ENCODE measurements at regions not wholly inside any gene's neighbourhood (a gene's known extent, or its start where the extent isn't known, plus 50 kb on each side); places are given as distances from the start of the nearest gene placed in this dataset.

DNA sequence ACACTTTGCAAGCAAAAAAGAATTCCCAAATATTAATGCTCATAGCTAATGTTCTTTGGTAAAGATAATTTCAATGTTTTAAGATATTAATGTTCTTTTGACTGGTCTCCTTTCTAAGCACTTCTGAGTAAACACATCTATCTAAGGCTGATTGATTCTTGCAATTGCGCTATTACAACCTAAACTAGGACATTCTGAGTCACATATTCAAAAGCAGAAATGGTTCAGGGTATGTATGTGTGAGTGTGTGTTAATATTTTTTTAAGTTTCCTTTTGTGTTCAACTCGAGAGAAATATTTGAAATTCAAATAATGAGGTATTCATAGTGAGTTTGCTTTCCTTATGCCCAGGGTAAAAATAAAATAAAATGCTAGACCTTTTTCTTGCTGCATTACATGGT, 203.6 kb upstream of the GRIK3 start:
- H3K4me1 ChIP-seq (ENCODE audit: control insufficient read depth, insufficient read depth, low read length) = no peaks in the 10 kb centered on the region
- no peak overlapping the region for H3K4me3 ChIP-seq (ENCODE audit: low read length)
- no peak overlapping the region for H3K27ac ChIP-seq (ENCODE audit: low read length)
- DNase-seq = no peak
- 33% methylated on average over 1 of the region's 2 CpGs for WGBS (ENCODE audit: insufficient coverage, low lambda C conversion rate)
- no peaks in the 10 kb centered on the region for H3K36me3 ChIP-seq (ENCODE audit: control insufficient read depth, insufficient read depth, low read length)
- H3K9me3 ChIP-seq (ENCODE audit: control insufficient read depth, low read depth, low read length) = no peaks in the 10 kb centered on the region
- no peaks in the 10 kb centered on the region for H3K27me3 ChIP-seq (ENCODE audit: control insufficient read depth, insufficient read depth, low read length)

DNA sequence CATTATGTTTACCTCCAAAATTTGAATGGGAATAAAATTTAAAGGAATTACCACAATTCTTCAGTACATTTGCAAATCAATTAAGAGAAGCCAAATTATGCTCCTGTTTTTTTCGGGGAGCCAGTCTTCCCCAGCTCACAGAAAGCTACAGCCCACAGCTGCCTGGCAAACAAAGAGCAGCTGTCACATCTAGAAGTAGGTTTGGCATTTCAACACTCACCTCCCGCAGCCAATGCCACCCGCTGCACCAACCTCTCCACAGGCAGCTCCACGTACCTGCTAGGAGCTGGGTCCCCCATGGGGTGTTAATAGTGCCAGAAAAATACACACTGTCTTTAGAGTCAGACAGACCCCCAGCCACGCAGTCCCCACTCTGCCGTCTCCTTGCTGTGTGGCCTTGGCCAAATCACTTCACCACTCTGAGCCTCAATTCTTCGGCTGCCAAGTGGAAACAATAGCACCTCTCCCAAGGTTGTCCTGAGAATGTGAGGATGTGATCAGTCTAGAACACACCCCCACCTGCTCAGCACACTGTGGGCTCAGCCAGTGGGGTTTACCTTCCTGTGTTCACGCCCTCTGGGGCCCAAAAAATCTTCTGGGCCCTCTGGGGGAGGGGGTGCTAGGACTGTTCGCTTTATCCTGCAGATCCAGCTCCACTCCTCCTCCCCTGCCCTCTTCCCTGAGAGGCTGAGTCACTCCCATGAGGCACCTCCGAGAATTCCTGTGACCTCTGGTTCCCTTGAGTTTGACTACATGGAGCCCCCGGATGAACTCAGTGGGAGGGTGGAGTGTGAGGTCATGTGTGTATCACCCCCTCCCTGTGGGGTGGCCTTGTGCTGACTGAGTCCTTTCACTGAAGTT, 204.3 kb upstream of the GRIK3 start:
- no peaks in the 10 kb centered on the region for H3K36me3 ChIP-seq (ENCODE audit: control insufficient read depth, insufficient read depth, low read length)
- no peaks in the 10 kb centered on the region for H3K9me3 ChIP-seq (ENCODE audit: control insufficient read depth, low read depth, low read length)
- no peak overlapping the region for H3K27ac ChIP-seq (ENCODE audit: low read length)
- H3K27me3 ChIP-seq (ENCODE audit: control insufficient read depth, insufficient read depth, low read length) = no peaks in the 10 kb centered on the region
- no CpG with 5 or more reads among the region's 11 CpGs for WGBS (ENCODE audit: insufficient coverage, low lambda C conversion rate)
- no peak for DNase-seq
- H3K4me1 ChIP-seq (ENCODE audit: control insufficient read depth, insufficient read depth, low read length) = no peaks in the 10 kb centered on the region
- no peak overlapping the region for H3K4me3 ChIP-seq (ENCODE audit: low read length)

DNA sequence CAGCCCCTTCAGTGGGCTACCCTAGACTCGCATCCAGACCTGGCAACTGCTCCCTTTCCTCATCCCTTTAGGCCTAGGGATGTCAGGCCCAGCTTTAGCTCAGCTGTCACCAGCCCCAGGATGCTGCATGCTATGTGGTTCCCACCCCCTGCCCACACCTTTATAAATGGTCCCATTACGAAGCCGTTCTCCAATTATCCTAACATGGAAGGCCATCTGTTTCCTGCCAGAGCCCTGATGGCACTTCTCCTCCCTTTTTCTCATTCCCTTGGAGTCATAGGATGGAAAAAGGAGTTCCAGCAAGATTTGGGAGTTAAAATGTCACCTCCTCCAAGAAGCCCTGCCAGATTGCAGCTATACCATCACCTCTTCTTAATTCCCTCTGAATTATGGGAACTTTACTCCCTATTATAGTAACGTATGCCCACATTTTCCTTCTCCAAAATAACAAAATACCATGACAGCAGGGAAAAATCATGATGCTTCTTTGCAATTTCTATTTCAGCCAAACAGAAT, 205.0 kb upstream of the GRIK3 start:
- Histone ChIP-seq H3K27ac (ENCODE audit: low read length) (no peak overlapping the region), H3K4me1 (ENCODE audit: control insufficient read depth, insufficient read depth, low read length) (no peaks in the 10 kb centered on the region), H3K4me3 (ENCODE audit: low read length) (no peak overlapping the region), H3K36me3 (ENCODE audit: control insufficient read depth, insufficient read depth, low read length) (no peaks in the 10 kb centered on the region), H3K9me3 (ENCODE audit: control insufficient read depth, low read depth, low read length) (no peaks in the 10 kb centered on the region), H3K27me3 (ENCODE audit: control insufficient read depth, insufficient read depth, low read length) (no peaks in the 10 kb centered on the region)
- no CpG with 5 or more reads among the region's 4 CpGs for WGBS (ENCODE audit: insufficient coverage, low lambda C conversion rate)
- no peak for DNase-seq

DNA sequence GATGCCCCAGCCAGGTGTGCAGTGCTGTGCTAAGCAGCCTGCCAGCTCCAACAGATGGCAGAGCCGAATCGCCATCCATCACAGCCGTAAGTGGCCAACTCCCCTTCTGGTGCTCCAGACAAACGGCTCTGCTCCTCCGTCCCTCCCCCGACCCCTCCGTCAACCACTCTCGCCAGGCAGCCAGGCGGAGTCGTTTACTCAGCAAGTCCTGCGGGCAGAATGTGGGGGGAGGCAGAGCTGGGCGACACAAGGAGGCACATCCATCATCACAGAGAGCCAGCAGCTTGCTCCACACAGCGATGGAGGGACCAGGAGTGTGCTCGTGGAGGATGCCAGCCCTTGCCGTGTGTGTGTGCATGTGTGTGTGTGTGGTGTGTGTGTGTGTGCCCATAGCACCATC, 206.6 kb upstream of the GRIK3 start:
- no peaks in the 10 kb centered on the region for H3K4me1 ChIP-seq (ENCODE audit: control insufficient read depth, insufficient read depth, low read length)
- DNase-seq = no peak
- H3K36me3 ChIP-seq (ENCODE audit: control insufficient read depth, insufficient read depth, low read length) = no peaks in the 10 kb centered on the region
- no peaks in the 10 kb centered on the region for H3K9me3 ChIP-seq (ENCODE audit: control insufficient read depth, low read depth, low read length)
- no CpG with 5 or more reads among the region's 15 CpGs for WGBS (ENCODE audit: insufficient coverage, low lambda C conversion rate)
- H3K27ac ChIP-seq (ENCODE audit: low read length) = no peak overlapping the region
- H3K27me3 ChIP-seq (ENCODE audit: control insufficient read depth, insufficient read depth, low read length) = no peaks in the 10 kb centered on the region
- no peak overlapping the region for H3K4me3 ChIP-seq (ENCODE audit: low read length)

DNA sequence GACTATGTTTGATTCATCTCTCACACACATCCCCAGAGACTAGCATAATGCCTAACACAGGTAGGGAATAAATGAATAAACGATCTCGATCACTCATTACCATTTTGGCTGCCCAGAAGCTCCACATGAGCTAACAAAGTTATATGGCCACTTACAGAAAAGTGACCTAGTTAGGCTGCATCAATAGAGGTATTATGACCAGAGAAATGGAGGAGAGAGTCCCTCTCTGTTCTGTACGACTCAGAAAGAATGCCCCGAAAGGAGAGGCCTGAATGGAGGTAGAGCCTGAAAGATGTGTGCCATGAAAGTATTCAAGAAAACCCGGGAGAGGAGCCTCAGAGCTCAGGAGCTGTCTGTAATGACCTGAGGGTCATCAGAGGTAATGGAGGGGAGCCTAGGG, 208.2 kb upstream of the GRIK3 start:
- H3K9me3 ChIP-seq (ENCODE audit: control insufficient read depth, low read depth, low read length) = no peaks in the 10 kb centered on the region
- H3K27me3 ChIP-seq (ENCODE audit: control insufficient read depth, insufficient read depth, low read length) = no peaks in the 10 kb centered on the region
- DNase-seq = no peak
- no peaks in the 10 kb centered on the region for H3K36me3 ChIP-seq (ENCODE audit: control insufficient read depth, insufficient read depth, low read length)
- H3K4me1 ChIP-seq (ENCODE audit: control insufficient read depth, insufficient read depth, low read length) = no peaks in the 10 kb centered on the region
- WGBS (ENCODE audit: insufficient coverage, low lambda C conversion rate) = no CpG with 5 or more reads among the region's 5 CpGs
- H3K27ac ChIP-seq (ENCODE audit: low read length) = no peak overlapping the region
- H3K4me3 ChIP-seq (ENCODE audit: low read length) = no peak overlapping the region

DNA sequence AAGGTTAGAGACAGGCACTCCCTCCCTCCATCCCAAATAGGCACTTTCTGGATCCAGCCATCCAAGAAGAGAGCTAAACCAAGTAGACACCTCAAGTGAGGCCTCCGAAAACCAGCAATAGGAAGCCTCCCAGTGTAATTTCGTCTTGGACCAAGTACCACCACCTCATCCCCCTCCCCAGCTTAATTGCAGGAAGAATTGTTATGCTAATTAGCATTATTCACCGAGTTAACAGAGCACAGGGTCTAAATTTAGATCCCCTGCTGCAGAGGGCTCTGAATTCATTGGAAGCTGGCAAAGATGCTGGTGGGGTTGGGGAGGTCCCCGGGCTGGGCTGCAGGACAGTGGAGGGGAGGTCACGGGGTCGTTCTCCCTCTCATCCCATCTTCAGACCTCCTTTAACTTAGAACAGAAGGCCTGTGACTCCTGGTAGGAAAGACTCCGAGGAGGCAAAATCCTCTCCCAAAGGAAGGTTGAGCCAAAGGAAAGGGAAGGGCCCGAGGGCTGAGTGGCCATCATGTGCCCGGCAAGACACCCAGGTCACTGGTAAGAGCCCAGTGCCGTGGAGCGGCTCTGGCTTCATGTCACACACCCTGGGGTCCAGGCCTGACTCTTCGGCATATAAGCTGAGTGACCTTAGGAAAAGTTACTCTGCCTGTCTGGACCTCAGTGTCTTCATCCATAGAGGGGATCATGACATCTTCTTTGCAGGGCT, 209.2 kb upstream of the GRIK3 start:
- Histone ChIP-seq H3K4me1 (ENCODE audit: control insufficient read depth, insufficient read depth, low read length) (no peaks in the 10 kb centered on the region), H3K9me3 (ENCODE audit: control insufficient read depth, low read depth, low read length) (no peaks in the 10 kb centered on the region), H3K27ac (ENCODE audit: low read length) (no peak overlapping the region), H3K4me3 (ENCODE audit: low read length) (no peak overlapping the region), H3K27me3 (ENCODE audit: control insufficient read depth, insufficient read depth, low read length) (no peaks in the 10 kb centered on the region), H3K36me3 (ENCODE audit: control insufficient read depth, insufficient read depth, low read length) (no peaks in the 10 kb centered on the region)
- no peak for DNase-seq
- no CpG with 5 or more reads among the region's 12 CpGs for WGBS (ENCODE audit: insufficient coverage, low lambda C conversion rate)

DNA sequence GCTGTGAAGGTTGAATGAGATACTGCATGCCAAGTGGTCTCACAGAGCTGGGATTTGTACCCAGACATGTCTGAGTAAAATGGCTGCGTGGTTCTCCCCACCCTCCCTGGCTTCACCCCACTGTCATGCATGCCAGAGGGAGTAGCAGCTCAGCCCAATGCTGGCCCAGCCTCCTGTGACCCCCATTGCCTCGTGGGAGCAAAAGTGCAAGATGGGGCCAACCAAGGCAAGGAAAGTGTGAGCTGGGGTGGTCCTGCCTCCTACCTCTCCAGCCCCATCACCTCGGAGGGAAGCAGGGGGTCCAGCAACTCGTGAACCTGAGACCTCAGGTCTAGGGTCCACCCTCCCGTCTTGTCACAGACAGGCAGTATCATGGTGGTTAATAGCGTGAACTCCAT, 209.8 kb upstream of the GRIK3 start:
- H3K4me1 ChIP-seq (ENCODE audit: control insufficient read depth, insufficient read depth, low read length) = no peaks in the 10 kb centered on the region
- no CpG with 5 or more reads among the region's 6 CpGs for WGBS (ENCODE audit: insufficient coverage, low lambda C conversion rate)

DNA sequence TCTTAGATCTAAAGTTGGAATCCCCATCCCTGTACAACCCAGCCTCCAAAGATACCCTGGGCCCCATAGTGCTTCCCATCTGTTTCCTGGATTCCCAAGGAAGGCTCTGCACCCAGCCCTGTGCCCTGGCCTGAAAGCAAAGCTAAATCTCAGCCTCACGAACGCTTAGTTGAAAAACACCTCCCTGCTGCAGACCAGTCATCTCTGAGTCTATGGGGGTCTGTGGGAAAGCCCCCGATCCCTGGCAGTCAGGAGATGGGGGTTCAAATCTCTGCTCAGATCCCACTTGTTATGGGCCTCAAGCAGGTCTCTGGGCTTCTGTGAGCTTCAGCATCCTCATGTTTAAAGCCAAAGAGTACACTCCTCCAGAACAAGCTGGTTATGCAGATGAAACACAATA, 210.5 kb upstream of the GRIK3 start:
- H3K4me3 ChIP-seq (ENCODE audit: low read length) = no peak overlapping the region
- H3K9me3 ChIP-seq (ENCODE audit: control insufficient read depth, low read depth, low read length) = no peaks in the 10 kb centered on the region
- no peaks in the 10 kb centered on the region for H3K36me3 ChIP-seq (ENCODE audit: control insufficient read depth, insufficient read depth, low read length)
- H3K27me3 ChIP-seq (ENCODE audit: control insufficient read depth, insufficient read depth, low read length) = no peaks in the 10 kb centered on the region
- no peak overlapping the region for H3K27ac ChIP-seq (ENCODE audit: low read length)
- DNase-seq = no peak
- H3K4me1 ChIP-seq (ENCODE audit: control insufficient read depth, insufficient read depth, low read length) = no peaks in the 10 kb centered on the region
- WGBS (ENCODE audit: insufficient coverage, low lambda C conversion rate) = no CpG with 5 or more reads among the region's 3 CpGs

More for the DNA sequence above, 209.8 kb upstream of the GRIK3 start:
- Histone ChIP-seq H3K27me3 (ENCODE audit: control insufficient read depth, insufficient read depth, low read length) (no peaks in the 10 kb centered on the region), H3K27ac (ENCODE audit: low read length) (no peak overlapping the region), H3K9me3 (ENCODE audit: control insufficient read depth, low read depth, low read length) (no peaks in the 10 kb centered on the region), H3K36me3 (ENCODE audit: control insufficient read depth, insufficient read depth, low read length) (no peaks in the 10 kb centered on the region), H3K4me3 (ENCODE audit: low read length) (no peak overlapping the region)
- no peak for DNase-seq

DNA sequence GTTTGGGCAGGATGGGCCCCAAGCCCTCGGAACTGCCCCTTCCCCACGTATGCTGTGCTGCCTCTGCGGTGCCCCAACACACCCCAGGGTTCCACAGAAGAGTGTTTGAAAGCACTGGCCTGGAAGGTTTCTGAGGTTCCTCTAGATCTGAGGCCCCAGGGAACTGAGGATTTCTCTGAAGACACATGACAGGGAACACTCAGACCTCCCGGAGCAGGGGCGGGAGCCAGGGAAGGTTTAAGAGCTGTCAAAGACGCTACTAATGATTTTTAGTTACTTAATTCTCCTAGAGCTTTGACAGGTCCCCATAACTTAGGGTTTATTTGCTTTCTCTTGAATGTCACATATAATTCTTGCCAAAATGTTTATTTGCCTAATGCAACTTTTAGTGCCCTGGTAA, 212.3 kb upstream of the GRIK3 start:
- H3K36me3 ChIP-seq (ENCODE audit: control insufficient read depth, insufficient read depth, low read length) = no peaks in the 10 kb centered on the region
- no peaks in the 10 kb centered on the region for H3K9me3 ChIP-seq (ENCODE audit: control insufficient read depth, low read depth, low read length)
- no peak overlapping the region for H3K4me3 ChIP-seq (ENCODE audit: low read length)
- no peaks in the 10 kb centered on the region for H3K27me3 ChIP-seq (ENCODE audit: control insufficient read depth, insufficient read depth, low read length)
- no peak for DNase-seq
- H3K27ac ChIP-seq (ENCODE audit: low read length) = no peak overlapping the region
- WGBS (ENCODE audit: insufficient coverage, low lambda C conversion rate) = no CpG with 5 or more reads among the region's 6 CpGs
- H3K4me1 ChIP-seq (ENCODE audit: control insufficient read depth, insufficient read depth, low read length) = no peaks in the 10 kb centered on the region

DNA sequence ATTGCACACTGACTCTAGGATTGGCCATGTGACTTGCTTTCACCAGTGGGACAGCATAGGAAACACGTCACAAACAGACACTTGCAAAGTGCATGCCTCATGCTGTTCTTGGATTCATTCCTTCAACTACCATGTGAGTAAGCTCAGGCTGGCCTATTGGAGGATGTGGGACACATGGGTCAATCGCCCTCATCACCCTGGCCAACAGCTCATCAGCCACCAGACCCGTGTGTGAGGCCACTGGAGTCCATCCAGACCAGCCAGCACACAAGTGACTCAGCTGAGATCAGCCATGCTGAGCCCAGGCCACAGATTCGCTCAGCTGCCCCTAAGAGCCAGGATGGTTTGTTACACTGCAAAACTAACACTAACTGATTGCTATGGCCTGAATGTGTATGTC, 216.1 kb upstream of the GRIK3 start:
- Histone ChIP-seq H3K4me3 (ENCODE audit: low read length) (no peak overlapping the region), H3K27ac (ENCODE audit: low read length) (no peak overlapping the region), H3K27me3 (ENCODE audit: control insufficient read depth, insufficient read depth, low read length) (no peaks in the 10 kb centered on the region), H3K9me3 (ENCODE audit: control insufficient read depth, low read depth, low read length) (no peaks in the 10 kb centered on the region), H3K4me1 (ENCODE audit: control insufficient read depth, insufficient read depth, low read length) (no peaks in the 10 kb centered on the region), H3K36me3 (ENCODE audit: control insufficient read depth, insufficient read depth, low read length) (no peaks in the 10 kb centered on the region)
- DNase-seq = no peak
- no CpG with 5 or more reads among the region's 4 CpGs for WGBS (ENCODE audit: insufficient coverage, low lambda C conversion rate)

Measured in large intestine (tissue), 3 donors.